CD4-positive, alpha-beta T cell treated with Interleukin-17A for 4 hours (primary cell): ENCODE measurements at regions not wholly inside any gene's neighbourhood (a gene's known extent, or its start where the extent isn't known, plus 50 kb on each side); places are given as distances from the start of the nearest gene placed in this dataset.

Source experiments
- DNase-seq: peaks from one replicate; pipeline ENCODE4 v3.0.0-alpha.2; 2020; ENCODE audit warnings: mixed read lengths

DNA sequence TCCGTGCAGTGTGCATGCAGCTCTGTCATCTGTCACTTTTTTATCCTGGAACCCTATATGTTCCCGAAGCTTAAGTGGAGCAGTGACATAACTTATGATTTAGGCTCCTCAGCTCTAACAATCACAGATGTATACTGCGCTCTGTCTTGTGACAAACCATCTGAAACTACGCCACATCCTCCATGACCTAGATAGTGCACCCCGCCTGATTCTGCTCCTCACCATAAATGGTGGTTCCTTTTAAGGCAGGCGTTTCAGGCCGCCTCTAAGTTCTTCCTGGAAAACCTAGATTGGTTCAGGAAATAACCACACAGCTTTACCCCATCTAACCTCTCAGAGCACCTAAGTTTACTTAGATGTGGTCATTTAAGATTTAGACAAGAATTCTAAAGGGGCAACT lies 372.0 kb downstream of the CDH10 start:
- no peak for DNase-seq

DNA sequence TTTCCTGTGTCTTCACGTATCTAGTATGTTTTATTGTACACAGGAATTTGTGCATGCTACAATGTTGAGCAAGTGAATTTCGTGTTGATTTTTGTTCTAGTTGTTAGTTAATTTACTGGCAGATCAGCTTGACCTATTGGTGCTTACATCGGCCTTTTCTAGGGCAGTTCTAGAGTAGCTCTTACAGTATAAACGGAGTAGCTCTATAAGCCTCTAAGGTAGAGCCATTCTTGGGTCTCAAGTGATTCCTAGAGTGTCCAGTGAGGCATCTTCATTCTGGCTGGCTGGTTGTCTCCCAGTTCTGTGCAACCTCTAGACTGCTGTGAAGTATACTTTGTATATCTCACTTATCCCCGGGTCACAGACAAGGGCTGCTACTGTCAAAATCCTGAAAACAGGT lies 364.6 kb downstream of the CDH10 start:
- DNase-seq: no peak

DNA sequence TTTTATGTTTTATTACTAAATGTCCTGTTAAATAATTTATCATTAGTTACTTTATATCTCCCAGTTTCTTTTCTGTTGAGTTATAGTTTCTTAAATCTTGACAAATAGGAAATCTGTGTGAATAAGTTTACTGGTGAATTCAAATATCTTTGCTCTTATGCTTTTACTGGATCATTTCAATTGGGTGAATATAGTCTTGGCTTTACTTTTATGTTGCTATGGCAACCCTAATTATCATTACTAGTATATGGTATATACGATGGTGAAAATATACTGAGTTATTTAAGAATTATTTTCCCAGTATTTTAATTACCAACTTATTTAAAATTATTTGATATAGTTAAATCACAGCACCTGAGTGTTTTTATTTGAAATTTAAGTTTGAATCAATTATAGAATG lies 363.0 kb downstream of the CDH10 start:
- no peak for DNase-seq

DNA sequence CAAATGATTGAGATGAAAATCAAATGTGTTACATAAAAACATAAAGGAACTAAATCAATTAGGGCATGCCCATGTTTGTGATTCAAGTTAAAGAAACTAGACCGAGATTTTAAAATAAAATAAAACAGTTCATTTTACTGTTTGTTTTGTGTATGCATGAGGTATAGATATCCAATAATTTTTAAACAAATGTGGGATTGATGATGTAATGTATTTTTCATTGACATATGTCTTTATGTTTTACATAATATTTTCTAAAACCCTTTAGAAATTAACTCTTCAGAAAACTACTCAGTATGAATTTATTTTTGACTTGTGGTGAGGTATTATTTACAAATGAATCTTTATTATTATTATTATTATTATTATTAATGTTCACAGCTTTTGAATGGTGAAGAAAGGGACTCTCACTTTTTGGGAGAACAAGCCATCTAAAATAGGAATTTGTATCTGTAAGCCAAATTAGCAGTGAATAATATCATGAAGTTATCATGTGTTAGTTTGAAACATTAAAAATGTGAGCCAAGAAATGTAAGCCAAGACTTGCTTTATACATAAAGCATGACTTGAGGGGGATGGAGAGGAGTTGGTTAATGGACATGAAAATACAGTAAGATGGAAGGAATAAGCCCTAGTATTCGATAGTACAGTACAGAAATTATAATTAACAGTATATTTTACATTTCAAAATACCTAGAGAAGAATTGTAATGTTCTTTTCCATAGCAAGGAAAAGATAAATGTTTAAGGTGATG lies 355.0 kb downstream of the CDH10 start:
- DNase-seq: no peak

DNA sequence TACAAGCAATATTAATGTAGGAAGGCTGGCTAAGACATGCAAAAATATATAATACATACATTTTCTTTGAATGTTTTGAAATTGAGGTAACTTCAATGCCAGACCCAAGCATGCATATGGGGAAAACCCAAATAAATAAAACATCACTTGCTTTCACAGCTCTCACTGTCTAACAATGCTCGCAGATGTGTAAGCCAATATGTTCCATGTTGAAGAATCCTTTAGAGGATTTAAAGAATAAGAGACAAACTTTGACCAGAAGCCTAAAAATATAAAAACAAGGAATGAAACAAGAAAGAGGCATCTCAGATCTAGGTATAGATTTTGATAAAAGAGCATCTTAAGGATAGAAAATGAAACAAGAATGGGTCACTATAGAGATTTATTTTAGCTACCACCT lies 354.2 kb downstream of the CDH10 start:
- DNase-seq: no peak

DNA sequence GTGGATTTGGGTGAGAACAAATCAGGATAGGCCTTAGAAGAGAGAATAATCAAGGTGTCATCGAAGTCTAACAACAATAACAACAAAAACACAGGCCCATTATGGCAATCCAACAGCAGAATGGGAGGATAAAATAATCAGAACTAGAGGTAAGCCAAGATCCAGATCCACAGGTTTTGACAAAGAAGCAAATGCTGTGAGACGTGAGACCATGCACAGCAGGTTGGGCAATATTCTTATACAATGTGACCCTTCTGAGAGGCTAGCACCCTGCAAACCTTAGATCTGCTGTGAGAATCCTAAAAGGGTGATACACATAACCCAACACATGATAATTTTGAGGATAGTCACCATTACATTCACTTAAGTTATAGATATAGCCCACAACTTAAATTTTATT lies 352.9 kb downstream of the CDH10 start:
- no peak for DNase-seq

DNA sequence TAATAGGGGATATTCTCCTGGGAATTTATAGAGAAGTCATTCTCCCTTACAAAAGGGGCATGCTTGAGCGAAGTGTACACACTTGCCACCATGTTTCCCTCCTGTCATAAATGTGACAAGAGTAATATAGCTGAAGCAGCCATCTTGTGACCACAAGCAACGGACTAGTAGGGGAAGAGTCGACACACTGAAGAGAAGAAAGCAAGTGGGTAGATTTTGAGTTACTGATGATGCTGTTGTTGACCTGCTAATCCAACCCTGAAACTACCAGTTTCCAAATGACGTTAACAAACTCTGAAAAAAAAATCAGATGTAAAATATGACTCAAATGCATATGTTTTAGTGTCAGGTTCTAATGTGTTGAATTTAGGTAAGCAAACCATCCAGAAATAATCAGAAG lies 350.4 kb downstream of the CDH10 start:
- DNase-seq: no peak

DNA sequence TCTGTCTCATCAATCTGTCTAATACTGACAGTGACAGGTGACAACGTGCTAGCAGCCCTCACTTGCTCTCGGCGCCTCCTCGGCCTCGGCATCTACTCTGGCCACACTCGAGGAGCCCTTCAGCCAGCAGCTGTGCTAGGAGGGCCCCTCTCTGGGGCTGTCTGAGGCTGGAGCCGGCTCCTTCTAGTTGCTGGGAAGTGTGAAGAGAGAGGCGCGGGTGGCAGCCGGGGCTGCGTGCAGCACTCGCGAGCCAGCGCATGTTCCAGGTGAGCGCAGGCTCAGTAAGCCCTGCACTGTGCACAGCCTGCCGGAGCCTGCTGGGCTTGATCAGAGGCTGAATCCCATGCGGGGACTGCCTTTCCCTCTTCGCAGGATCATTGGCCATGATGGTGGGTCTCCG lies 330.7 kb downstream of the CDH10 start:
- no peak for DNase-seq

DNA sequence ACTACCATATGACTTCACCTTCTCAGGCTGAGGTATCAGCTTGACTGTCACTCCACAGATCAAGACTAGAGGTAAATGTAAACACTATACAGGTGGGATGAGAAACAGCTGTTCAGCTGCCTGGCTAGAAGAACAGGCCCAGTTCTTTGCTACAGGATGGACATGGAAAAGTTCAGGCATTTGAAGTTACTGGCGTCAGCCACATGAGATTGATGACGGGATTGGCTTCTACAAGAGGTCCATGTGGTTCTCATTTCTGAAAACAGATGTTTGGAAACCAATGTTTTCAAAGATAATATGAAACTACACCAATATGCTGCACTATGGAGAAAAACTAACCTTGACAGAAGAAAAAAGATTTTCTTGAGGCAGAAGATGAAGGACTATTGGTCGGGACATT lies 324.1 kb downstream of the CDH10 start:
- DNase-seq: no peak

DNA sequence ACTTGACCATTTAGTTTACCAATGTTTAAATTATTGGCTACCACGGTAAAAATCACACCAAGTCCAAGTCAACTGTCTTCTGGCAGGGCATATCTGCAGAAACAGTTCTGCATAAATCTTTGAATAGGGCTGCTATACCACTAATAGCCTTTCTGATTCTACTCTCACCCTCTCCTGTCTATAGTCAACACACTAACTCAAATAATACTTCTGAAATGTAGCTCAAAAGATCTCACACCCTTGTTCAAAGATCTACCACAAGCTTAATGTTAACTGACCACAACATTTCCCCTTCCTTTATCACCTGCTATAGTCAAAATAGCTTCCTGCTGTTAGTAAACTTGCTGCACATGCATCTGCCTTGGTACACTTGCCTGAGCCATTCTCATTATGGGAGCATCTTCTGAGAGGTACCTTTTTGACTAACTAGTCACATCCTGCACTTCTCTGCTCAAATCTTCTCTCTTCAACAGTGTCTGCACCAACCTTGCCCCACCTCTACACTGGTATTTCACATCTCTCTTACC lies 319.4 kb downstream of the CDH10 start:
- DNase-seq: no peak

DNA sequence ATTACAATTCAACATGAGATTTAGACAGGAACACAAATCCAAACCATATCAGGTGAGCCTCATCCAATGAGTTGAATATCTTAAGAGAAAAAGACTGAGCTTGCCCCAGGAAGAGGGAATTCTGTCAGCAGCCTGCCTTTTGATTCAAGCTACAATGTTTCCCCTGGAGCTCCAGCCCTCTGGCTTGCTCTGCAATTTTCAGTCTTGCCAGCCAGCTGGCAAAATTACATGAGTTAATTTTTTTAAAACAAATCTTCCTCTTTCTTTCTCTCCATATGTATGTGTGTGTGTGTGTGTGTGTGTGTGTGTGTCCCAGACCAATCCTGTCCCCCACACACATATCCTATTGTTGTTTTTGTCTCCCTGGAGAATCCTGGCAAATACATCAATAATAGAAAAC lies 313.2 kb downstream of the CDH10 start:
- no peak for DNase-seq

DNA sequence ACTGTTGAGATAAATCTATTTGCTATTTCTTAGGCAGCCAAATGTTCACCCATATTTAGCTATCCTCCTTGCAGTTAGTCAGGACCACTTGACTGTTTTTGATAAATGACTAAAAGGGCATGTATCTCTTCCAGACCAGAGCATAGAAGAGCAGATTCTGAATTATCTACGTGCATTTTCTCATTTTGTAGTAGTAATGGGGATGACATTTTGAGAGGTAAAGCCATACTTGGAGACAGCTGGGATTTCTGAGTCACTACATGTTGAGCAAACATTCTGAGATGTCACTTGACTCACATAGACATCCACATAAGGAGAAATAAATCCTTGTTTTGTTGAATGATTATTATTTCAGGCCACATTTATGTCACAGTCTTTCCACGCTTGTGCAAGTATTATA lies 297.6 kb downstream of the CDH10 start:
- no peak for DNase-seq

DNA sequence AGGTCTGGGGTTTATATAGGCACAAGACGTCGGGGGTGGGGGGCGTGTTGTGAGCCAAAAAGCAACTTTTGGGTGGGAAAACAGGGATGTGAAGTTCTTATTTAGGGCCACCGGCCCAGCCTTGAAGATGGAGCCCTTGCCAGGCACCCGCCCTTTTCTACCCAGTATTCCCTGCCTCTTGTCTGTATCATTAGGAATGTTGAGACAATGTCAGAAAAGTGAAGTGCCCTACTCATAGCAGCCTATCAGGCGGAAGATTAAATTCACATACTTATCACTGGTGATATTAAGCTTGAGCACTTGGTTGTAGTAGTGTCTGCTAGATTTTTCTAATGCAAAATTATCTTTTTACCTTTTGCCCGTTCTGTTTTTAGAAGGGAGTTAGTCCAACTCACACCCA lies 293.5 kb downstream of the CDH10 start:
- DNase-seq: no peak

DNA sequence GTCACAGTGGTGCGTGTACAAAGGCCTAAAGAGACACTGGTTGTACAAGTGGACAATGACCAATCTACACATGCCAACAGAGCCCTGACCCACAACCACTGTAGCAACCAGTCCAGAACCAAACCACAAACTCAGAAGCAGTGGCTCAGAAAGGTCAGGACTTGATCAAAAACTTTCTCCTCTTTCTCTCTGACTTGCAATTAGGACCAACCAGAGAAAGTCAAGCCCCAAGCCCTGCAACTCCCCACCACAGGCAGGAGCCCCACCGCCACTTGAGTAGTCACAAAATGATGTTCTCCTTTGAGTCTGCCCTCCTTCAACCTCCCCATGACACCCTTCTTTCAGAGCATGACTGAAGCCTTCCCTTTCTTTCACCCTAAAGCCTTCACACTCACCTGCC lies 291.8 kb downstream of the CDH10 start:
- DNase-seq: no peak

DNA sequence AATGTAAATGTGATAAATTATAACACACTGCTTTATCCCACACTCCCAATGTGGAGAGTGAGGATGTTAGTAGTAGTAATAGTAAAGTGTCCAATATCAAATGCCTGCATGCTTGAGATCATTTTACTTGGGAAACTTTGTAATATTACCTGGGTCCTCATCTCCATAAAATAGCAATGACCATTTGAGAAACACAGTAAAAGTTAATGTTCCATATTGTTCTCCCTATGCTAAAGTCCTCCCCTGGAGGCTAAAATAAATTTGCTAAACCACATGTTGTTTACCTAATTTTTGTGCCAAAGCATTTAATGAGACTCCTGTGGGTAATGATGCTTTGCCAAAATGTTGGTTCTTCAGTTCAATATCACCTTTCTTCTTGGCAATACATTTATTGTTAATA lies 291.2 kb downstream of the CDH10 start:
- DNase-seq: no peak

DNA sequence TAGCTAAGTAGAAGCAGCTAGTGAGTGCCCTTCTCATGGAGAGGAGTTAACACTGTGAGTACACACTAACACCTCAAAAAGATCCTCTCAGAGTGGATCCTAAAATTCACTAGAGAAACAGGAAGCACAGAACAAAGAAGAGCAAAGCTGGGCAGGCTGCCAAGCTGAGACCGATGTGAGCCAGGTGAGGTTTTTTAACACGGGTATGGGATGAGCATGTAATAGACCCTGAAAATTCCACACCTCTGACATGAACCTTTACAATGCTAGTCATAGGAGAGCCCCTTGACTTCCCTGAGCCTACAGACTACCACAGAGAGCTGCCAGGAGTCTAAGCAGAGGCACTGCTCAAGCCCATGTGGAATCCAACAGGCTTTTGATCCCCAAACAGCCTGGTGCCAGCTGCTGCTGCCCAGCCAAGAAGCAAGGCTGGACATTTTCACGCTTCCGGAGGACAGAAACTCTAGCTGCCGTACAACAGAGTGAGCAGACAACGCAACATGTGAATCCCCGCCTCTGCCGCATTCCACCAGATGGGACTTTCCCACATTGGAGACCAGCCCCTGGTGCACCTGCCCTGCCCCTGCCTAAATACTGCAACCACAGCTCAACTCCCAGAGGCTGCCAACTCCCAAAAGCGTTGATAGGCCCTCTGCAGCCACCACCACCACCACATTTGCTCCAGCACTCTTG lies 280.8 kb downstream of the CDH10 start:
- DNase-seq: no peak

DNA sequence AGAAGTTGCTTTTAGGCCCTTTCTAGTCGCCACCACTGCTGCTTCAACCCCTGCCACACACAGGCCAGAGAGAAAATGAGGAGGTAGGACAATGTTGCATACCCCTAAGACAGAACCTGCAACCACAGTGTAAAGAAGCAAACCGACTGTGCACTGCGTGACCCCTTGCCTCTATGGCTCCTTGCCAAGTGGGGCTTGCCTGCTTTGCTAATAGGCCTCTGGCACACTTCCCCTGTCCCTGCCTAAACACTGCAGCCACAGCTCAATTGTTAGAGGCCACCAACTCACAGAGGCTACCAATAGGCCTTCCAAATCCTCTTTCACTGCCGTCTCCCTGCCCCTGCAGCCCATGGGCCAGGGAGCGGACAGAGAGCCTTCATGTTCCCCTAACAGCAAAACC lies 280.1 kb downstream of the CDH10 start:
- no peak for DNase-seq

DNA sequence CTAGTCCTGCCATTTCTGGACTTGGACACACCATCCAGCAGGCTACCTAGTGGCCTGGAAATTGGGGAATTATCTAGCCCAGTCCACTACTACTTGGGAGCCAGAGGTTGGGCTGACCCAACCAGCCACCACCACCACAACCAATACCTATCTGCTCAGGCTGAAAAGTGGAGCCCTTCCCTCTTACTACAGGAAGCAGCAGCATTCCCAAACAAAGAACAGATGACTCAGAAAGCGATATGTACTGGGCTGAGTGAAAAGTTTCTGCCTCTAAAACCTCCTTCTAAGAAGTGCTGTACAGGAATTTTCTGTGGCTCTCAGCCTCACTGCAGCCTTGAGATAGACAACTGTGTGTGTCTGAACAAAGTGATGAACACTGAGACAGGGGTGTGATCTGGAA lies 279.4 kb downstream of the CDH10 start:
- no peak for DNase-seq

DNA sequence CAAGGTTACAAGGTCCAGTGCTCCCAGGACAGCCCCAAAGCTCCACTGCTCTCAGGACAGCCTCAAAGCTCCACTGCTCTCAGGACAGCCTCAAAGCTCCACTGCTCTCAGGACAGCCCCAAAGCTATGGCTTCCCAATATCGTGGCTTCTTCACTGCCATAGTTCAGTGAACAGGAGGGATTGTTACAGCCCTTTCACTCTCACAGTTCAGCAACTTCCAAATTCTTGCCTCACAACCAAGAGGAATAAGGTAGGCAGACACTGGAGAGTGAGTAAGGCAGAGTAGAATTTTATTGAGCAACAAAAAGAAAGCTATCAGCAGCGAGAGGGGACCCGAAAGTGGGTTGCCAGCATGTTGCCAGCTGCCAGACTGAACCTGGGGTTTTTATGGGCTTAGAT lies 277.6 kb downstream of the CDH10 start:
- DNase-seq: no peak

DNA sequence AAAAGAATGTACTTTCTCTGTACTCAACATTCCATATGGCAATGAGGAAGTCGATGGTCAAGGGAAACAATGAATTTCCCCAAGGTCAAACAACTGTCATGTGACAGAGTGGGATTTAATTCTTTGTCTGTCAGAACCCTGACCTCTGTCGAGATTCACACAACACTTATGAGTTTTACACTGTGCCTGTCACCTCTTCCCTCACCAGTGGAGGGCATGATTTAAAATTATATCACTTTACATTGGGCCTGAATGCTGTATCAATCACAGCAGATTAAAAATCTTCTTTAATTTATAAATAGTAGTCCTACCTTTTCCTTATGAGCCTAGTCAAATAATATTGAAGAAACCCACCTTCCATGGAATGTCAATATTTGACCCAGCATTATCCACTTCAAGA lies 276.7 kb downstream of the CDH10 start:
- DNase-seq: no peak

DNA sequence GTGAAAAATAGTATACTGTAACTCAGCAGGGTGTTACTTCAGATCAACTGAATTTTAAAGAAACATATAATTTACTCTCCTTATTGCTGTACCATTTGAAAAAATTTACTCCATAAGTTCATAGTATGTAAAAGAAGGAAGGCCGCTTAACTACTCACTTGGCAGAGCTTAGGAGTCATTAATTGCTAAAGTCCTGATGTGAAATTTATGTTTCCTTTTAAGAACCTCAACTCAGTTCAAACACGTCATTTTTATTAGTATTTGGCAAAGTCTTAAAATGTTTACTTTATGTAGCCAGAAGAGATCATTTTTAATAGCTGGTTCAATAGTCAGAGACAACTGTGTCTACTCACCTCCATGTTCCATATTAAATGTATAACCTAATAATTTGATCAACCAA lies 268.6 kb downstream of the CDH10 start:
- DNase-seq: no peak

DNA sequence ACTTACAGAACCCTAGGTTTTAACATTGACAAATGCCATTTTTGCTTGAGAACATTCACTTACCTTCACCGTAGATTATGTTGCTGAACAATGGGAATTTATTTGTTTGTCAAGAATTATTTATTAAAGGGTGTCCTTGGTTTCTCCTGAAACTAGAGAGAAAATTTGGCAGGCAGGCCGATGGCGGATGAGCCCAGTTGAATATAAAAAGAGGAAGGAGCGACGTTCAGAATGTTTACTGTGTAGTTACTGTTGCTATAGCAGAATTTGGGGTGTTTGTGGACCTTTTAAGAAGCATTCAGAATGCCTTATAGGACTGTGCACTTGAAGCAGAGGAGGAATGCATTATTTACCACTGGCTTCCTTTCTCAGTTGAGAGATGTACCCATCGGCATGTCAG lies 268.2 kb downstream of the CDH10 start:
- no peak for DNase-seq

DNA sequence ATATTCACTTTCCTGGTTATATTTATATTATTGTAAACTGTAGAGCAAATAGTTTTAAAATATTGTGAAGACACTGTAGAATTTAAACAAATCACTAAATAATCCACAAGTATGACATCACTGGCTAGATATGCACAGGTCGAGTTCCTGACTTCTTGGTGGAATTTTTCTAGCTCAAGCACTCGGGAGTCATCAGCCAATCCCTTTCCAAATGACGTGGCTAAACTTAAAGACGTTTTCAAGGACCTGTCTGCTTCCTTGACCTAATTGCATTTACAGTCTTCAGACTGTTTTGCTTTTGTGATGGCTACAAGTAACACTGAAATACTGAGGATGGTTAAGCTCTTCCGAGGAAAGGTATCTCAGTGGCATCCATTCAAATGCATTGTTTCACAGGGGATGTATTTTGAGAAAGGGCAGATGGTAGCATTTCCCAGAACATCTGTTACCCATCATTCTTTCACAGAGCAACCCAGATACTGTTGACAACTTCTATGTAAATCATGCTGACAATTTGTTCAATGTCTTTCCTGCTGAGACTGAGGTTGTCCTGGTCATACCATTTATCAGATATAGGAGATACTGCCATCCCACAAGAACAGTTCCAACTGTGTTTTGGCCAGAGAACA lies 262.8 kb downstream of the CDH10 start:
- DNase-seq: no peak

DNA sequence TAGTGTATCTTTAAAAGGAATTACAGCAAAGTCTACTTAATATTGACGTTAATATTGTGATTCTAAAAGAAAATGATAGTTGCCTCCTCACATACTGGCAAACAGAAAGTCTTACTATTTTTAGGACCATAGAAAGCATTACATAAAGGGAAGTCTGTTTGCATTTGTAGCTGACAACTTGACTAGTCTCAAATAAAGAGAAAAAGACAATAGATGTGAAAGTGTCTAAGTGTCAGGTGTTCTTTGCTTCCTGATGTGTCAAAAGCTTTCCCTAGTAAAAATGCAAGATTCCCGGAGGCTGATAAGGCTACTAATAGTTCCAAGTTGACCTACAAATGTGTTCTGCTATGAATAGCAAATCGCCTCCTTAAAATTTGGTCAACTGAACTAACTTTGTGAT lies 259.7 kb downstream of the CDH10 start:
- no peak for DNase-seq
